ENCODE measurements at regions not wholly inside any gene's neighbourhood (a gene's known extent, or its start where the extent isn't known, plus 50 kb on each side); places are given as distances from the start of the nearest gene placed in this dataset.
"Not testable (repeated sequence)": the region's sequence is repeated elsewhere in the genome, so short reads cannot be mapped to it uniquely, and the experiment has no call there.

- FAIRE-seq (no peak), DNase-seq (no peak)
- no peak overlapping the region for H3K4me3 ChIP-seq (ENCODE audit: low read length in 3 of 3)
- intact Hi-C loops (cut with DNase I): no loop called here
- H3K9me3 ChIP-seq (ENCODE audit: control insufficient read depth in 2 of 3, insufficient read depth in 1 of 3, low read length in 3 of 3): no peaks in the 10 kb centered on the region
- H3K36me3 ChIP-seq (ENCODE audit: control insufficient read depth in 2 of 3, insufficient read depth in 3 of 3, low read length in 3 of 3): no peaks in the 10 kb centered on the region
- no peak overlapping the region for H3K9ac ChIP-seq (ENCODE audit: low read length in 3 of 3)
- no peak overlapping the region for H3K27ac ChIP-seq (ENCODE audit: low read depth in 2 of 2, low read length in 2 of 2)
- H3K4me1 ChIP-seq (ENCODE audit: control insufficient read depth in 2 of 3, insufficient read depth in 2 of 3, low read depth in 1 of 3, low read length in 3 of 3): no peaks in the 10 kb centered on the region
- no peak for TF ChIP-seq CTCF (IDR thresholded peaks at IDR 0.05; ENCODE audit: borderline replicate concordance, extremely low read depth, insufficient read depth)
- no peaks in the 10 kb centered on the region for H3K27me3 ChIP-seq (ENCODE audit: control insufficient read depth, insufficient read depth, low read length)
Observed at GRCh38 chr4:147246096-147246495, 234.8 kb upstream of the EDNRA start.

- DNase-seq; H3K9ac ChIP-seq (ENCODE audit: low read length in 3 of 3); H3K36me3 ChIP-seq (ENCODE audit: control insufficient read depth in 2 of 3, insufficient read depth in 3 of 3, low read length in 3 of 3); H3K9me3 ChIP-seq (ENCODE audit: control insufficient read depth in 2 of 3, insufficient read depth in 1 of 3, low read length in 3 of 3); H3K27ac ChIP-seq (ENCODE audit: low read depth in 2 of 2, low read length in 2 of 2); H3K4me1 ChIP-seq (ENCODE audit: control insufficient read depth in 2 of 3, insufficient read depth in 2 of 3, low read depth in 1 of 3, low read length in 3 of 3); intact Hi-C loops (cut with DNase I); FAIRE-seq; H3K4me3 ChIP-seq (ENCODE audit: low read length in 3 of 3); H3K27me3 ChIP-seq (ENCODE audit: control insufficient read depth, insufficient read depth, low read length): not testable (repeated sequence)
Observed at GRCh38 chr4:147246528-147246927, 234.4 kb upstream of the EDNRA start.

- no peak for TF ChIP-seq CTCF (IDR thresholded peaks at IDR 0.05; ENCODE audit: borderline replicate concordance, extremely low read depth, insufficient read depth)
- Histone ChIP-seq H3K9me3 (ENCODE audit: control insufficient read depth in 2 of 3, insufficient read depth in 1 of 3, low read length in 3 of 3) (no peaks in the 10 kb centered on the region), H3K27ac (ENCODE audit: low read depth in 2 of 2, low read length in 2 of 2) (no peak overlapping the region), H3K4me1 (ENCODE audit: control insufficient read depth in 2 of 3, insufficient read depth in 2 of 3, low read depth in 1 of 3, low read length in 3 of 3) (no peaks in the 10 kb centered on the region), H3K36me3 (ENCODE audit: control insufficient read depth in 2 of 3, insufficient read depth in 3 of 3, low read length in 3 of 3) (no peaks in the 10 kb centered on the region), H3K27me3 (ENCODE audit: control insufficient read depth, insufficient read depth, low read length) (no peaks in the 10 kb centered on the region), H3K4me3 (ENCODE audit: low read length in 3 of 3) (no peak overlapping the region), H3K9ac (ENCODE audit: low read length in 3 of 3) (no peak overlapping the region)
- FAIRE-seq (no peak), DNase-seq (no peak)
- intact Hi-C loops (cut with DNase I): no loop called here
Observed at GRCh38 chr4:147247579-147247978, 233.3 kb upstream of the EDNRA start.

GRCh38 chr4:147250062-147250461 is 230.8 kb upstream of the EDNRA start:
- H3K4me3 ChIP-seq (ENCODE audit: low read length in 3 of 3): no peak overlapping the region
- H3K4me1 ChIP-seq (ENCODE audit: control insufficient read depth in 2 of 3, insufficient read depth in 2 of 3, low read depth in 1 of 3, low read length in 3 of 3): no peaks in the 10 kb centered on the region
- H3K9ac ChIP-seq (ENCODE audit: low read length in 3 of 3): no peak overlapping the region
- TF ChIP-seq CTCF (IDR thresholded peaks at IDR 0.05; ENCODE audit: borderline replicate concordance, extremely low read depth, insufficient read depth): no peak
- FAIRE-seq (no peak), DNase-seq (no peak)
- no peaks in the 10 kb centered on the region for H3K36me3 ChIP-seq (ENCODE audit: control insufficient read depth in 2 of 3, insufficient read depth in 3 of 3, low read length in 3 of 3)
- no peak overlapping the region for H3K27ac ChIP-seq (ENCODE audit: low read depth in 2 of 2, low read length in 2 of 2)
- no peaks in the 10 kb centered on the region for H3K27me3 ChIP-seq (ENCODE audit: control insufficient read depth, insufficient read depth, low read length)
- H3K9me3 ChIP-seq (ENCODE audit: control insufficient read depth in 2 of 3, insufficient read depth in 1 of 3, low read length in 3 of 3): no peaks in the 10 kb centered on the region
- intact Hi-C loops (cut with DNase I): no loop called here

DNA sequence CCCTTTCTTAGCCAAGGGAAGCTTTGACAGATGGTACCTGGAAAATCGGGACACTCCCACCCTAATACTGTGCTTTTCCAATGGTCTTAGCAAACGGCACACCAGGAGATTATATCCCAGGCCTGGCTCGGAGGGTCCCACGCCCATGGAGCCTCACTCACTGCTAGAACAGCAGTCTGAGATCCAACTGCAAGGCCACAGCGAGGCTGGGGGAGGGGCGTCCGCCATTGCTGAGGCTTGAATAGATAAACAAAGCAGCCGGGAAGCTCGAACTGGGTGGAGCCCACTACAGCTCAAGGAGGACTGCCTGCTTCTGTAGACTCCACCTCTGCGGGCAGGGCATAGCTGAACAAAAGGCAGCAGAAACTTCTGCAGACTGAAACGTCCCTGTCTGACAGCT is 225.6 kb upstream of the EDNRA start:
- H3K9me3 ChIP-seq (ENCODE audit: control insufficient read depth in 2 of 3, insufficient read depth in 1 of 3, low read length in 3 of 3); intact Hi-C loops (cut with DNase I); H3K27me3 ChIP-seq (ENCODE audit: control insufficient read depth, insufficient read depth, low read length); H3K9ac ChIP-seq (ENCODE audit: low read length in 3 of 3); H3K27ac ChIP-seq (ENCODE audit: low read depth in 2 of 2, low read length in 2 of 2); FAIRE-seq; H3K4me3 ChIP-seq (ENCODE audit: low read length in 3 of 3); H3K4me1 ChIP-seq (ENCODE audit: control insufficient read depth in 2 of 3, insufficient read depth in 2 of 3, low read depth in 1 of 3, low read length in 3 of 3); DNase-seq; H3K36me3 ChIP-seq (ENCODE audit: control insufficient read depth in 2 of 3, insufficient read depth in 3 of 3, low read length in 3 of 3): not testable (repeated sequence)

DNA sequence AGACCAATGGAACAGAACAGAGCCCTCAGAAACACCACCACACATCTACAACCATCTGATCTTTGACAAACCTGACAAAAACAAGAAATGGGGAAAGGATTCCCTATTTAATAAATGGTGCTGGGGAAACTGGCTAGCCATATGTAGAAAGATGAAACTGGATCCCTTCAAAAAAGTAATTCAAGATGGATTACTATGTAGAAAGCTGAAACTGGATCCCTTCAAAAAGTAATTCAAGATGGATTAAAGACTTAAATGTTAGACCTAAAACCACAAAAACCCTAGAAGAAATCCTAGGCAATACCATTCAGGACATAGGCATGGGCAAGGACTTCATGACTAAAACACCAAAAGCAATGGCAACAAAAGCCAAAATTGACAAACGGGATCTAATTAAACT is 221.6 kb upstream of the EDNRA start:
- intact Hi-C loops (cut with DNase I); H3K27ac ChIP-seq (ENCODE audit: low read depth in 2 of 2, low read length in 2 of 2); FAIRE-seq; H3K4me3 ChIP-seq (ENCODE audit: low read length in 3 of 3); H3K36me3 ChIP-seq (ENCODE audit: control insufficient read depth in 2 of 3, insufficient read depth in 3 of 3, low read length in 3 of 3); H3K4me1 ChIP-seq (ENCODE audit: control insufficient read depth in 2 of 3, insufficient read depth in 2 of 3, low read depth in 1 of 3, low read length in 3 of 3); H3K9ac ChIP-seq (ENCODE audit: low read length in 3 of 3); DNase-seq; H3K9me3 ChIP-seq (ENCODE audit: control insufficient read depth in 2 of 3, insufficient read depth in 1 of 3, low read length in 3 of 3); H3K27me3 ChIP-seq (ENCODE audit: control insufficient read depth, insufficient read depth, low read length): not testable (repeated sequence)

Data from kidney (tissue), 13 donors.